Gastroesophageal sphincter (tissue), 3 donors: ENCODE measurements at regions not wholly inside any gene's neighbourhood (a gene's known extent, or its start where the extent isn't known, plus 50 kb on each side); places are given as distances from the start of the nearest gene placed in this dataset.

Experiments
- CTCF ChIP-seq, 4 experiments: fragments of 200-600 bp in 2 of 4; fragments of 450-650 bp in 2 of 4; sonication (generic) in 1 of 4; IDR thresholded peaks; one replicate each; pipeline ENCODE4 v1.5.1; 2017 to 2019; ENCODE audit warnings: antibody characterized with exemption in 4 of 4, mild to moderate bottlenecking in 2 of 4, moderate library complexity in 2 of 4
- EP300 ChIP-seq: sonication (generic); formaldehyde crosslinking; IDR thresholded peaks from one replicate; pipeline ENCODE4 v1.6.1; 2017; ENCODE audit warnings: antibody characterized with exemption, mild to moderate bottlenecking
- POLR2A ChIP-seq, 2 donors: fragments of 450-650 bp; IDR thresholded peaks; one replicate each; pipeline ENCODE4 v1.6.1; 2017; ENCODE audit warnings: antibody characterized with exemption in 2 of 2, mild to moderate bottlenecking in 2 of 2, moderate library complexity in 1 of 2

- TF ChIP-seq CTCF (IDR thresholded peaks at IDR 0.05) (no peak), EP300 (no peak), POLR2A (IDR thresholded peaks at IDR 0.05) (no peak)
These were observed 652.6 kb downstream of the BCL11A start for GRCh38 chr2:59900728-59901452.
